HEK293T (cell line): ENCODE measurements at regions not wholly inside any gene's neighbourhood (a gene's known extent, or its start where the extent isn't known, plus 50 kb on each side); places are given as distances from the start of the nearest gene placed in this dataset.

Experiments used
- CTCF ChIA-PET: fragments of 350-600 bp; formaldehyde crosslinking; extraction: SDS; loops from one replicate; lab custom pipeline; 2021; ENCODE audit warnings: antibody characterized with exemption, inconsistent platforms; lab: Yijun Ruan, JAX
- POLR2A ChIA-PET: fragments of 350-600 bp; formaldehyde crosslinking; extraction: SDS; loops from one replicate; lab custom pipeline; 2020; ENCODE audit warnings: antibody characterized with exemption, inconsistent platforms; lab: Yijun Ruan, JAX
- DNase-seq: peaks from one replicate; pipeline ENCODE4 v3.0.0; 2012; ENCODE audit warnings: mixed read lengths; ENCODE audit errors: extremely low spot score
- ARNT ChIP-seq: fragments of 450-650 bp; IDR thresholded peaks from 2 replicates; pipeline ENCODE4 v1.6.1; 2017; ENCODE audit warnings: mild to moderate bottlenecking
- BHLHE40 ChIP-seq: fragments of 450-650 bp; IDR thresholded peaks from 2 replicates; pipeline ENCODE4 v1.6.1; 2016; ENCODE audit warnings: mild to moderate bottlenecking, moderate library complexity, borderline replicate concordance
- CTBP1 ChIP-seq: fragments of 450-650 bp; IDR thresholded peaks from 2 replicates; pipeline ENCODE4 v1.6.1; 2016; ENCODE audit warnings: borderline replicate concordance
- ELF4 ChIP-seq: fragments of 450-650 bp; IDR thresholded peaks from 2 replicates; pipeline ENCODE4 v1.6.1; 2017; ENCODE audit warnings: antibody characterized with exemption
- FOXA1 ChIP-seq: fragments of 450-650 bp; IDR thresholded peaks from 2 replicates; pipeline ENCODE4 v1.6.1; 2016; ENCODE audit warnings: mild to moderate bottlenecking
- FOXK2 ChIP-seq: fragments of 450-650 bp; IDR thresholded peaks from 2 replicates; pipeline ENCODE4 v1.6.1; 2016; ENCODE audit warnings: mild to moderate bottlenecking
- FOXM1 ChIP-seq: fragments of 450-650 bp; IDR thresholded peaks from 2 replicates; pipeline ENCODE4 v1.6.1; 2017; ENCODE audit warnings: mild to moderate bottlenecking, borderline replicate concordance
- HDGF ChIP-seq: fragments of 450-650 bp; IDR thresholded peaks from 2 replicates; pipeline ENCODE4 v1.6.1; 2017; ENCODE audit warnings: antibody characterized with exemption, borderline replicate concordance
- L3MBTL2 ChIP-seq: fragments of 450-650 bp; conservative IDR thresholded peaks from 2 replicates; pipeline ENCODE4 v1.6.1; 2016; ENCODE audit warnings: mild to moderate bottlenecking
- LEF1 ChIP-seq: fragments of 450-650 bp; IDR thresholded peaks from 2 replicates; pipeline ENCODE4 v1.6.1; 2017; ENCODE audit warnings: mild to moderate bottlenecking, borderline replicate concordance
- NFRKB ChIP-seq: fragments of 450-650 bp; IDR thresholded peaks from 2 replicates; pipeline ENCODE4 v1.6.1; 2016; ENCODE audit warnings: mild to moderate bottlenecking, moderate library complexity
- SP1 ChIP-seq: fragments of 450-650 bp; IDR thresholded peaks from 2 replicates; pipeline ENCODE4 v1.6.1; 2017
- SUZ12 ChIP-seq: fragments of 450-650 bp; IDR thresholded peaks from 2 replicates; pipeline ENCODE4 v1.6.1; 2016; ENCODE audit warnings: mild to moderate bottlenecking
- TARDBP ChIP-seq: fragments of 450-650 bp; IDR thresholded peaks from 2 replicates; pipeline ENCODE4 v1.6.1; 2016
- ZNF384 ChIP-seq: fragments of 450-650 bp; IDR thresholded peaks from 2 replicates; pipeline ENCODE4 v1.6.1; 2016
- TF ChIP-seq, protein P1 (sequence below): fragments of 450-650 bp; IDR thresholded peaks from 2 replicates; pipeline ENCODE4 v1.6.1; 2016

DNA sequence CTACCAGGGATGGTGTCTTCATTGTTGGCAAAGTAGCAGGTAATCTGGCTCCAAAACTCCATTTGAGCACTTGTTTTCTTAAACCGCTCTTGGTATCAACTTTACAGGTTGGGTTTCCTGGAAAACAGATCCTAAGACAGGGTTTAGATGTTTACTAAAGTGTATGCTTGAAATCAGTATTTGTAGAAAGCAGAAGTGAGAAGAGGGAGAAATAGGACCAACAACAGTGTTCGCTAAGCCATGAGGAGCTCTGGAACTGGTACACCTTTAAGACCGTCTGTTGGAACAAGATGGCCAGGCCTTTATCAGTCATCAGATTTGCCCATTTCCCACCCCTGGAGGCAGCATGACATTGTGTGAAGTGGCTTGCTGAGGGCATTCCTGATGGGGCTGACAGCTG lies 171.0 kb upstream of the COL8A1 start:
- ChIA-PET POLR2A (no interaction called here), CTCF (no interaction called here)
- TF ChIP-seq SUZ12 (no peak), BHLHE40 (no peak), HDGF (no peak), FOXK2 (no peak), CTBP1 (no peak), SP1 (no peak), NFRKB (no peak), L3MBTL2 (no peak), FOXM1 (no peak), ZNF384 (no peak), ARNT (no peak), ELF4 (no peak), FOXA1 (no peak), LEF1 (no peak), TARDBP (no peak)
- TF ChIP-seq, protein P1, sequence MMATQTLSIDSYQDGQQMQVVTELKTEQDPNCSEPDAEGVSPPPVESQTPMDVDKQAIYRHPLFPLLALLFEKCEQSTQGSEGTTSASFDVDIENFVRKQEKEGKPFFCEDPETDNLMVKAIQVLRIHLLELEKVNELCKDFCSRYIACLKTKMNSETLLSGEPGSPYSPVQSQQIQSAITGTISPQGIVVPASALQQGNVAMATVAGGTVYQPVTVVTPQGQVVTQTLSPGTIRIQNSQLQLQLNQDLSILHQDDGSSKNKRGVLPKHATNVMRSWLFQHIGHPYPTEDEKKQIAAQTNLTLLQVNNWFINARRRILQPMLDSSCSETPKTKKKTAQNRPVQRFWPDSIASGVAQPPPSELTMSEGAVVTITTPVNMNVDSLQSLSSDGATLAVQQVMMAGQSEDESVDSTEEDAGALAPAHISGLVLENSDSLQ, result no peak

DNA sequence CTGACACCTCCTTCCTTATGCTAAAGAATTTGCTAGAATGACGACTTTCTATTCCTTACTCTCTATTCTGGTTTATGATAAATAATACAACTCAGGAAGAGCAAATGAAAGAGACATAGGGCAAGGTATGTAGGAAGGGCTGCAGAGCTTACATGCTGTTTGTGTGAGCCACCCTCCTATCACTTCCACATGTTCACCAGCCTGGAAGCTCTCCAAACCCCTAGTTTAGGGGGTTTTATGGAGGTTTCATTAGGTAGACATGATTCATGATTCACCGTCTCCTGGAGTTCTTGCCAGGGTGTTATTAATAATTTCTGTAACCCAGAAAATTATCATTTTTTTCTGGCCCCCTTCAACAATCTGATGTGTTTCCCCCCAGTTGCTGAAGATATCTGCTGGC lies 172.1 kb upstream of the COL8A1 start:
- POLR2A ChIA-PET, result no interaction called here
- TF ChIP-seq BHLHE40 (no peak), TARDBP (no peak), ZNF384 (no peak), ELF4 (no peak), CTBP1 (no peak), ARNT (no peak), SP1 (no peak), FOXK2 (no peak), FOXM1 (no peak), HDGF (no peak), L3MBTL2 (no peak), NFRKB (no peak), LEF1 (no peak)
- CTCF ChIA-PET, result no interaction called here
- no peak for DNase-seq

More for the DNA sequence above, 171.0 kb upstream of the COL8A1 start:
- no peak for DNase-seq

DNA sequence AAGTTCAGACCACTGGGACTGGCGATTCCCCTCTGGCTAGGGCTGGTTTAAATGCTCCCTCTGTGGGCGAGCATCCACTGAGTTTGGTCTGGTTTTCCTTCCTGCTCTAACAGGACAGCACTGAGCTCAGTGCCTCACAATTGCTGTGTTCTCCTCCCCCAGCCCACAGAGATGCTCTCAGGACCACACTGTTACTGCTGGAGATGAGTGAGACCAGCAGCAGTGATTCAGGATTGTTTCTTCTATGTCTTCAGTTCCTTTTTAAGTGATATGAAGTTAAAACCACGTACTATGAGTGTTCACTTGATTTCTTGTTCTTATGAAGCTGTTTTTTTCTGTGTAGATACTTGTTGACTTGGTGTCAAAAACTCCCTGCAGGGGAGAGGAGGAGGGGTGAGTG lies 180.4 kb upstream of the COL8A1 start:
- ChIA-PET CTCF (no interaction called here), POLR2A (no interaction called here)
- DNase-seq, result no peak
- no peak for TF ChIP-seq SP1
- TF ChIP-seq ARNT, result no peak
- no peak for TF ChIP-seq BHLHE40
- no peak for TF ChIP-seq TARDBP
- TF ChIP-seq CTBP1, result no peak
- TF ChIP-seq FOXM1, result no peak
- TF ChIP-seq, protein P1, result no peak
- no peak for TF ChIP-seq ZNF384
- no peak for TF ChIP-seq FOXA1
- no peak for TF ChIP-seq L3MBTL2
- no peak for TF ChIP-seq NFRKB
- no peak for TF ChIP-seq ELF4
- TF ChIP-seq HDGF, result no peak
- TF ChIP-seq FOXK2, result no peak
- TF ChIP-seq SUZ12, result no peak
- no peak for TF ChIP-seq LEF1

DNA sequence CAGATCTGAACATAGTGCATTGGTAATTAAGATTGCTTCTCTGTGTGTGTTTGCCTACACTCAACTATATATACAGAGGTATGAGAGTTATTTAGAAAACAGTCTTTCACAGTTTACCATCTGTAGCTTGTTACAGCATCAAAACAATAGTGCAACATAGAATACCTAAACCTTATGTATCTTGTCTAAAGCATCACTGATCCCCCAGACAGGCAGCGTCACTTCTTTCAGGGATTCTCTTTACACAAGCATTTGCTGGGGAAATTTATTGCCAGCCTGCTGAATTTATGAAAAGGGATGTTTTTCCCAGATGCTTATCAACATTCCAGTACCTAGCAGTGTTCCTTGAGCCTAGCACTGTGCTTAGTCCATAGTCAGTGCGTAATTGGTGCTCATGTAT lies 195.8 kb upstream of the COL8A1 start:
- no peak for DNase-seq
- ChIA-PET POLR2A (no interaction called here), CTCF (no interaction called here)
- no peak for TF ChIP-seq LEF1
- no peak for TF ChIP-seq NFRKB
- TF ChIP-seq TARDBP, result no peak
- no peak for TF ChIP-seq HDGF
- TF ChIP-seq ZNF384, result no peak
- TF ChIP-seq, protein P1, result no peak
- no peak for TF ChIP-seq SP1
- no peak for TF ChIP-seq L3MBTL2
- TF ChIP-seq FOXK2, result no peak
- no peak for TF ChIP-seq BHLHE40
- TF ChIP-seq SUZ12, result no peak
- no peak for TF ChIP-seq ARNT
- TF ChIP-seq ELF4, result no peak
- no peak for TF ChIP-seq CTBP1
- no peak for TF ChIP-seq FOXA1
- no peak for TF ChIP-seq FOXM1

DNA sequence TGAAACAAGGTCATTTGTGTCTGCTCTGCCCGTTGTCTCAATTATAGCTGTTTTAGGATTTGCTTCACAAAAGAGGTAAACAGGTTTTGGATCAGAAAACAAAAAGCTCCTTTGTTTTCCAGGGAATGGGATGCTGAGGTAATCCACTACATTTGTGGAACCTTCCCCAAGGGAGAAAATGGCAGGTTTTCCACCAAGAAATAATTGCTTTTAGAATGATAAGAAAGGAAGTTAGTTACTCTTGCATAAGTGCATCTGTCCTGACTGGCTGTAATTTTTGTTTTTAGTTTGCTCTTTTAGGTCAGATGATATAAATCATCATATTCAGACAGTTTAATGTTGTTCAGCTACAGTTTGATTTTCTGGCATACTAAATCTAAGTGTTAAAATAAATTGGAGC lies 198.5 kb upstream of the COL8A1 start:
- TF ChIP-seq ELF4 (no peak), NFRKB (no peak), ARNT (no peak), BHLHE40 (no peak)
- TF ChIP-seq, protein P1, result peak; percentile 77
- CTCF ChIA-PET, result no interaction called here
- DNase-seq, result no peak
- POLR2A ChIA-PET, result no interaction called here

DNA sequence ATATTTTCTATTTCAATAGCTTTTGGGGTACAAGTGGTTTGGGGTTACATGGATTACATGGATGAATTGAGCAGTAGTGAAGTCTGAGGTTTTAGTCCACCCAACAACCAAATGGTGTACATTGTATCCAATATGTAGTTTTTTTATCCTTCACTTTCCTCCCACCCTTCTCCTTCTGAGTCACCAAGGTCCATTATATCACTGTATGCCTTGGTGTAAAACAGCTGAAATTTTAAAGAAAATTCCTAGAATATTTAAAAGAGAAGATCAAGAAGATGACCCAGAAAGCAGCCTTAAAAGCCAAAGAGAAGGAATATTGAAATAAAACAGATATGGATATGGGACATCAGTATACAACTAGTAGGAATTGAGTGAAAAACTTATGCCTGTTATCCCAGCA lies 204.2 kb upstream of the COL8A1 start:
- DNase-seq, result no peak
- POLR2A ChIA-PET, result no interaction called here
- TF ChIP-seq NFRKB, result no peak
- no peak for TF ChIP-seq ELF4
- TF ChIP-seq FOXK2, result no peak
- TF ChIP-seq HDGF, result no peak
- TF ChIP-seq FOXM1, result no peak
- TF ChIP-seq ZNF384, result no peak
- TF ChIP-seq, protein P1, result no peak
- no peak for TF ChIP-seq BHLHE40
- TF ChIP-seq FOXA1, result no peak
- no peak for TF ChIP-seq CTBP1
- TF ChIP-seq L3MBTL2, result no peak
- TF ChIP-seq SP1, result no peak
- no peak for TF ChIP-seq SUZ12
- no peak for TF ChIP-seq TARDBP
- TF ChIP-seq ARNT, result no peak
- no peak for TF ChIP-seq LEF1
- CTCF ChIA-PET, result interaction anchor here (0.6 kb wide), 2 partner anchors 11 to 34 kb away, joined by 3 read pairs; no protein-coding TSS in a partner anchor
